PC-3 (cell line): ENCODE measurements at regions not wholly inside any gene's neighbourhood (a gene's known extent, or its start where the extent isn't known, plus 50 kb on each side); places are given as distances from the start of the nearest gene placed in this dataset.

Experiments used
- ATAC-seq: fragments of 200-7000 bp; cut with Tn5 transposase; 2 replicates; pipeline ENCODE4 v1.9.1; 2020; ENCODE audit warnings: mild to moderate bottlenecking, moderate library complexity
- BruUV-seq: library from RNA; stranded (reverse); fragments of 400-500 nt; replicated peaks from 2 replicates; lab custom pipeline; 2021; lab: Mats Ljungman, UMichigan
- CTCF ChIA-PET: fragments of 300-600 bp; sonication (Branson Sonifier 250); formaldehyde crosslinking; loops from one replicate; lab custom pipeline; 2022; ENCODE audit warnings: antibody characterized with exemption; lab: Charles Lee
- POLR2A ChIA-PET: fragments of 300-600 bp; sonication (Branson Sonifier 250); formaldehyde crosslinking; loops from one replicate; lab custom pipeline; 2022; ENCODE audit warnings: antibody characterized with exemption; ENCODE audit not compliant: unreplicated experiment; lab: Charles Lee
- DNase-seq: peaks from one replicate; pipeline ENCODE4 v3.0.0-alpha.2; 2015
- H2AFZ ChIP-seq: fragments of 300-600 bp; sonication (generic); 2 replicates; pipeline ENCODE4 v1.6.0; 2016; ENCODE audit warnings: antibody characterized with exemption, low read length
- H3F3A ChIP-seq: fragments of 300-600 bp; sonication (generic); one replicate; pipeline ENCODE4 v1.6.0; 2017; ENCODE audit warnings: antibody characterized with exemption, low read length, control low read depth, mild to moderate bottlenecking; ENCODE audit not compliant: unreplicated experiment
- H3K27ac ChIP-seq: fragments of 300-600 bp; sonication (generic); 2 replicates; pipeline ENCODE4 v1.5.1; 2016; ENCODE audit warnings: mild to moderate bottlenecking, low read length
- H3K27me3 ChIP-seq: fragments of 300-600 bp; sonication (generic); 2 replicates; pipeline ENCODE4 v1.6.1; 2016; ENCODE audit warnings: low read length, mixed read lengths
- H3K36me3 ChIP-seq: fragments of 300-600 bp; sonication (generic); 2 replicates; pipeline ENCODE4 v1.6.1; 2016; ENCODE audit warnings: low read depth, mixed run types, low read length, mixed read lengths
- H3K4me1 ChIP-seq: fragments of 300-600 bp; sonication (generic); 2 replicates; pipeline ENCODE4 v1.5.1; 2016; ENCODE audit warnings: low read length; ENCODE audit not compliant: insufficient read depth
- H3K4me2 ChIP-seq: fragments of 300-600 bp; sonication (generic); 2 replicates; pipeline ENCODE4 v1.6.0; 2016; ENCODE audit warnings: low read length
- H3K4me3 ChIP-seq: fragments of 300-600 bp; sonication (generic); 2 replicates; pipeline ENCODE4 v1.5.1; 2016; ENCODE audit warnings: mild to moderate bottlenecking, low read length, mixed read lengths
- H3K79me2 ChIP-seq: fragments of 300-600 bp; sonication (generic); 2 replicates; pipeline ENCODE4 v1.6.1; 2017; ENCODE audit warnings: low read length, mixed read lengths
- H3K9ac ChIP-seq: fragments of 300-600 bp; sonication (generic); 2 replicates; pipeline ENCODE4 v1.6.0; 2016; ENCODE audit warnings: mild to moderate bottlenecking, low read length
- H3K9me2 ChIP-seq: fragments of 300-600 bp; sonication (generic); replicated peaks from 2 replicates; pipeline ENCODE4 v1.6.1; 2016; ENCODE audit warnings: mixed run types, low read length, mixed read lengths
- H3K9me3 ChIP-seq: fragments of 300-600 bp; sonication (generic); 2 replicates; pipeline ENCODE4 v1.6.1; 2016; ENCODE audit warnings: low read length, mixed read lengths
- H4K20me1 ChIP-seq: fragments of 300-600 bp; sonication (generic); 2 replicates; pipeline ENCODE4 v1.6.1; 2016; ENCODE audit warnings: low read length, mixed read lengths
- CTCF ChIP-seq: fragments of 300-600 bp; sonication (generic); conservative IDR thresholded peaks from 2 replicates; pipeline ENCODE4 v1.5.1; 2017; ENCODE audit warnings: antibody characterized with exemption, low read depth, mild to moderate bottlenecking, low read length
- EZH2 ChIP-seq: fragments of 300-600 bp; sonication (generic); IDR thresholded peaks from one replicate; pipeline ENCODE4 v1.6.1; 2017; ENCODE audit warnings: antibody characterized with exemption, mild to moderate bottlenecking, low read length; ENCODE audit not compliant: unreplicated experiment
- EZH2phosphoT487 ChIP-seq: fragments of 300-600 bp; sonication (generic); IDR thresholded peaks from 2 replicates; pipeline ENCODE4 v1.6.1; 2018; ENCODE audit warnings: mild to moderate bottlenecking, antibody characterized with exemption, low read length, borderline replicate concordance
- intact Hi-C: fragments of 100-400 bp; cut with micrococcal nuclease; formaldehyde crosslinking; loops from 2 replicates; pipeline ENCODE4 v1.9.0; 2023

GRCh38 chr7:130818056-130818455 lies 84.0 kb upstream of the KLF14 start:
- H3K4me1 ChIP-seq = no peaks in the 10 kb centered on the region
- BruUV-seq = no TSS peak
- ChIA-PET CTCF (no interaction called here), POLR2A (no interaction called here)
- no peaks in the 10 kb centered on the region for H3K27me3 ChIP-seq
- no peaks in the 10 kb centered on the region for H3K9me3 ChIP-seq
- H3K9me2 ChIP-seq = no peaks in the 10 kb centered on the region
- H3K79me2 ChIP-seq = no peaks in the 10 kb centered on the region
- H3K36me3 ChIP-seq = no peaks in the 10 kb centered on the region
- intact Hi-C loops = no loop called here
- no peak overlapping the region for H3K27ac ChIP-seq
- TF ChIP-seq CTCF (no peak), EZH2phosphoT487 (no peak), EZH2 (no peak)
- H3F3A ChIP-seq = no peaks in the 10 kb centered on the region
- no peak overlapping the region for H3K4me2 ChIP-seq
- ATAC-seq (no peak), DNase-seq (no peak)
- no peaks in the 10 kb centered on the region for H4K20me1 ChIP-seq
- H3K9ac ChIP-seq = no peak overlapping the region
- no peak overlapping the region for H2AFZ ChIP-seq
- H3K4me3 ChIP-seq = no peak overlapping the region

- Histone ChIP-seq H3K27me3 (no peaks in the 10 kb centered on the region), H3K4me3 (no peak overlapping the region), H3K4me2 (no peak overlapping the region), H3K27ac (no peak overlapping the region), H4K20me1 (no peaks in the 10 kb centered on the region), H3K9ac (no peak overlapping the region), H3K79me2 (no peaks in the 10 kb centered on the region), H2AFZ (no peak overlapping the region), H3F3A (no peaks in the 10 kb centered on the region), H3K4me1 (no peaks in the 10 kb centered on the region), H3K9me3 (peaks cover 10% of the 10 kb centered on the region), H3K9me2 (no peaks in the 10 kb centered on the region), H3K36me3 (no peaks in the 10 kb centered on the region)
- no TSS peak for BruUV-seq
- no peak for TF ChIP-seq EZH2
- TF ChIP-seq EZH2phosphoT487 = no peak
- no peak for ATAC-seq
- ChIA-PET POLR2A (no interaction called here), CTCF (interaction anchor here (0.6 to 0.7 kb wide), 2 partner anchors 64 to 263 kb away, joined by 5 to 10 read pairs; no protein-coding TSS in a partner anchor)
- intact Hi-C loops = no loop called here
- DNase-seq = no peak
Measured at GRCh38 chr7:130821864-130822263, 87.9 kb upstream of the KLF14 start.

- no peak for ATAC-seq
- ChIA-PET CTCF (interaction anchor here (0.6 kb wide), 1 partner anchor 263 kb away, joined by 10 read pairs; no protein-coding TSS in a partner anchor), POLR2A (interaction anchor here (0.6 kb wide), 1 partner anchor 31 kb away, joined by 3 read pairs; no protein-coding TSS in a partner anchor)
- H3K4me2 ChIP-seq = no peak overlapping the region
- no peak overlapping the region for H2AFZ ChIP-seq
- H3K9ac ChIP-seq = no peak overlapping the region
- no peaks in the 10 kb centered on the region for H3K27me3 ChIP-seq
- no peaks in the 10 kb centered on the region for H3K79me2 ChIP-seq
- no peaks in the 10 kb centered on the region for H3K36me3 ChIP-seq
- H3K4me1 ChIP-seq = no peaks in the 10 kb centered on the region
- no TSS peak for BruUV-seq
- no peak for TF ChIP-seq CTCF
- TF ChIP-seq EZH2phosphoT487 = no peak
- no peak for TF ChIP-seq EZH2
- H3K9me2 ChIP-seq = no peaks in the 10 kb centered on the region
- H3K27ac ChIP-seq = no peak overlapping the region
- intact Hi-C loops = no loop called here
- no peak overlapping the region for H3K4me3 ChIP-seq
- no peaks in the 10 kb centered on the region for H4K20me1 ChIP-seq
- no peaks in the 10 kb centered on the region for H3F3A ChIP-seq
- H3K9me3 ChIP-seq = peaks cover 16% of the 10 kb centered on the region
- DNase-seq = no peak
Measured at GRCh38 chr7:130822642-130823041, 88.6 kb upstream of the KLF14 start.
